ENCODE measurements at regions not wholly inside any gene's neighbourhood (a gene's known extent, or its start where the extent isn't known, plus 50 kb on each side); places are given as distances from the start of the nearest gene placed in this dataset.

- TF ChIP-seq, protein P1, sequence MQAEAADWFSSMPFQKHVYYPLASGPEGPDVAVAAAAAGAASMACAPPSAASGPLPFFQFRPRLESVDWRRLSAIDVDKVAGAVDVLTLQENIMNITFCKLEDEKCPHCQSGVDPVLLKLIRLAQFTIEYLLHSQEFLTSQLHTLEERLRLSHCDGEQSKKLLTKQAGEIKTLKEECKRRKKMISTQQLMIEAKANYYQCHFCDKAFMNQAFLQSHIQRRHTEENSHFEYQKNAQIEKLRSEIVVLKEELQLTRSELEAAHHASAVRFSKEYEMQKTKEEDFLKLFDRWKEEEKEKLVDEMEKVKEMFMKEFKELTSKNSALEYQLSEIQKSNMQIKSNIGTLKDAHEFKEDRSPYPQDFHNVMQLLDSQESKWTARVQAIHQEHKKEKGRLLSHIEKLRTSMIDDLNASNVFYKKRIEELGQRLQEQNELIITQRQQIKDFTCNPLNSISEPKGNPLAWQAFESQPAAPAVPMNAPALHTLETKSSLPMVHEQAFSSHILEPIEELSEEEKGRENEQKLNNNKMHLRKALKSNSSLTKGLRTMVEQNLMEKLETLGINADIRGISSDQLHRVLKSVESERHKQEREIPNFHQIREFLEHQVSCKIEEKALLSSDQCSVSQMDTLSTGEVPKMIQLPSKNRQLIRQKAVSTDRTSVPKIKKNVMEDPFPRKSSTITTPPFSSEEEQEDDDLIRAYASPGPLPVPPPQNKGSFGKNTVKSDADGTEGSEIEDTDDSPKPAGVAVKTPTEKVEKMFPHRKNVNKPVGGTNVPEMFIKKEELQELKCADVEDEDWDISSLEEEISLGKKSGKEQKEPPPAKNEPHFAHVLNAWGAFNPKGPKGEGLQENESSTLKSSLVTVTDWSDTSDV (CRISPR knock-in tag; IDR thresholded peaks at IDR 0.05) = 0 out of 2 replicates have a peak, but pooled peaks have one; percentile 8
- TF ChIP-seq ETV5 (CRISPR knock-in tag; IDR thresholded peaks at IDR 0.05; ENCODE audit: borderline replicate concordance) (no peak; the same call in 1 of the 2 replicates), ZBTB8A (CRISPR knock-in tag; IDR thresholded peaks at IDR 0.05; ENCODE audit: borderline replicate concordance, low read depth) (no peak; the same call in 1 of the 2 replicates), NR2F1 (CRISPR knock-in tag; IDR thresholded peaks at IDR 0.05) (peak; percentile 82 to 88), MYNN (CRISPR knock-in tag; IDR thresholded peaks at IDR 0.05; ENCODE audit: low read depth) (no peak), NFIC (IDR thresholded peaks at IDR 0.05; ENCODE audit: low read length) (no peak), ZBTB10 (CRISPR knock-in tag; IDR thresholded peaks at IDR 0.05; ENCODE audit: borderline replicate concordance) (peak; percentile 19; the same call in 1 of the 2 replicates), PITX1 (CRISPR knock-in tag; IDR thresholded peaks at IDR 0.05) (no peak; the same call in 1 of the 2 replicates), PREB (CRISPR knock-in tag; IDR thresholded peaks at IDR 0.05) (no peak), RARA (CRISPR knock-in tag; IDR thresholded peaks at IDR 0.05) (peak; percentile 29; the same call in 1 of the 2 replicates)
- TF ChIP-seq, protein P2, sequence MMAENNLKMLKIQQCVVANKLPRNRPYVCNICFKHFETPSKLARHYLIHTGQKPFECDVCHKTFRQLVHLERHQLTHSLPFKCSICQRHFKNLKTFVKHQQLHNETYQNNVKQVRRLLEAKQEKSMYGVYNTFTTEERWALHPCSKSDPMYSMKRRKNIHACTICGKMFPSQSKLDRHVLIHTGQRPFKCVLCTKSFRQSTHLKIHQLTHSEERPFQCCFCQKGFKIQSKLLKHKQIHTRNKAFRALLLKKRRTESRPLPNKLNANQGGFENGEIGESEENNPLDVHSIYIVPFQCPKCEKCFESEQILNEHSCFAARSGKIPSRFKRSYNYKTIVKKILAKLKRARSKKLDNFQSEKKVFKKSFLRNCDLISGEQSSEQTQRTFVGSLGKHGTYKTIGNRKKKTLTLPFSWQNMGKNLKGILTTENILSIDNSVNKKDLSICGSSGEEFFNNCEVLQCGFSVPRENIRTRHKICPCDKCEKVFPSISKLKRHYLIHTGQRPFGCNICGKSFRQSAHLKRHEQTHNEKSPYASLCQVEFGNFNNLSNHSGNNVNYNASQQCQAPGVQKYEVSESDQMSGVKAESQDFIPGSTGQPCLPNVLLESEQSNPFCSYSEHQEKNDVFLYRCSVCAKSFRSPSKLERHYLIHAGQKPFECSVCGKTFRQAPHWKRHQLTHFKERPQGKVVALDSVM (CRISPR knock-in tag; IDR thresholded peaks at IDR 0.05) = no peak
- TF ChIP-seq, protein P3, sequence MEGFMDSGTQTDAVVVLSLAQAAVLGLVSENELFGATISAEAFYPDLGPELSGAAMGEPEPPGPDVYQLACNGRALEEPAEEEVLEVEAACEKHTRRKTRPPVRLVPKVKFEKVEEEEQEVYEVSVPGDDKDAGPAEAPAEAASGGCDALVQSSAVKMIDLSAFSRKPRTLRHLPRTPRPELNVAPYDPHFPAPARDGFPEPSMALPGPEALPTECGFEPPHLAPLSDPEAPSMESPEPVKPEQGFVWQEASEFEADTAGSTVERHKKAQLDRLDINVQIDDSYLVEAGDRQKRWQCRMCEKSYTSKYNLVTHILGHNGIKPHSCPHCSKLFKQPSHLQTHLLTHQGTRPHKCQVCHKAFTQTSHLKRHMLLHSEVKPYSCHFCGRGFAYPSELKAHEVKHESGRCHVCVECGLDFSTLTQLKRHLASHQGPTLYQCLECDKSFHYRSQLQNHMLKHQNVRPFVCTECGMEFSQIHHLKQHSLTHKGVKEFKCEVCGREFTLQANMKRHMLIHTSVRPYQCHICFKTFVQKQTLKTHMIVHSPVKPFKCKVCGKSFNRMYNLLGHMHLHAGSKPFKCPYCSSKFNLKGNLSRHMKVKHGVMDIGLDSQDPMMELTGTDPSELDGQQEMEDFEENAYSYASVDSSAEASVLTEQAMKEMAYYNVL (CRISPR knock-in tag; IDR thresholded peaks at IDR 0.05; ENCODE audit: borderline replicate concordance) = peak; percentile 48; the same call in 1 of the 2 replicates
- TF ChIP-seq, protein P4, sequence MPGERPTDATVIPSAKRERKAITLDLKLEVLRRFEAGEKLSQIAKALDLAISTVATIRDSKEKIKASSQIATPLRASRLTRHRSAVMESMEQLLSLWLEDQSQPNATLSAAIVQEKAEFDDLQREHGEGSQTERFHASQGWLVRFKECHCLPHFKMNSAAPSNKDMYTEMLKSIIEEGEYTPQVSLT (CRISPR knock-in tag; IDR thresholded peaks at IDR 0.05; ENCODE audit: borderline replicate concordance, low read depth) = no peak
These were observed 309.4 kb downstream of the SEC14L1 start (continued) for GRCh38 chr17:77449908-77450741.

Data from HepG2 (cell line).